ENCODE measurements at regions not wholly inside any gene's neighbourhood (a gene's known extent, or its start where the extent isn't known, plus 50 kb on each side); places are given as distances from the start of the nearest gene placed in this dataset.

GRCh38 chr11:98589967-98590366, 430.8 kb upstream of the CNTN5 start:
- no peak overlapping the region for H3K4me3 Mint-ChIP-seq
- no peaks in the 10 kb centered on the region for H3K4me1 Mint-ChIP-seq
- Histone ChIP-seq H3K9me3 (replicated peaks in 1 of 2; ENCODE audit: control insufficient read depth in 1 of 2, insufficient read depth in 1 of 2, low read length in 2 of 2) (no peaks in the 10 kb centered on the region), H3K27me3 (ENCODE audit: control insufficient read depth in 2 of 2, insufficient read depth in 2 of 2, low read length in 2 of 2) (no peaks in the 10 kb centered on the region), H3K4me2 (replicated peaks; ENCODE audit: extremely low read depth, low read length, poor library complexity, severe bottlenecking) (no peak overlapping the region), H4K20me1 (ENCODE audit: insufficient read depth, low read length) (no peaks in the 10 kb centered on the region), H3K79me2 (ENCODE audit: insufficient read depth, low read length) (no peaks in the 10 kb centered on the region), H3K36me3 (replicated peaks in 1 of 2; ENCODE audit: control insufficient read depth in 1 of 2, insufficient read depth in 2 of 2, low read length in 2 of 2) (no peaks in the 10 kb centered on the region), H3K9ac (ENCODE audit: insufficient read depth, low read length, poor library complexity, severe bottlenecking) (no peak overlapping the region), H2AFZ (ENCODE audit: insufficient read depth, low read depth, low read length, poor library complexity, severe bottlenecking) (no peak overlapping the region), H3K4me1 (ENCODE audit: control insufficient read depth in 1 of 2, insufficient read depth in 2 of 2, low read length in 2 of 2) (no peaks in the 10 kb centered on the region), H3K27ac (ENCODE audit: low read depth in 1 of 2, low read length in 2 of 2) (no peak overlapping the region), H3K4me3 (replicated peaks in 1 of 3; ENCODE audit: low read depth in 2 of 3, low read length in 3 of 3) (no peak overlapping the region)
- no peak overlapping the region for H3K27ac Mint-ChIP-seq
- no peaks in the 10 kb centered on the region for H3K36me3 Mint-ChIP-seq
- DNase-seq = no peak
- 10% methylated on average over 2 of the region's 5 CpGs for WGBS (ENCODE audit: insufficient coverage)
- peaks cover 0 to 7% (median 1%) of the 10 kb centered on the region in 7 donors for H3K9me3 Mint-ChIP-seq
- intact Hi-C loops (cut with micrococcal nuclease) = no loop called here
- H3K27me3 Mint-ChIP-seq (ENCODE audit: low read depth in 3 of 3) = peaks cover 0 to 2% (median 0%) of the 10 kb centered on the region in 3 donors
- TF ChIP-seq, protein P1, sequence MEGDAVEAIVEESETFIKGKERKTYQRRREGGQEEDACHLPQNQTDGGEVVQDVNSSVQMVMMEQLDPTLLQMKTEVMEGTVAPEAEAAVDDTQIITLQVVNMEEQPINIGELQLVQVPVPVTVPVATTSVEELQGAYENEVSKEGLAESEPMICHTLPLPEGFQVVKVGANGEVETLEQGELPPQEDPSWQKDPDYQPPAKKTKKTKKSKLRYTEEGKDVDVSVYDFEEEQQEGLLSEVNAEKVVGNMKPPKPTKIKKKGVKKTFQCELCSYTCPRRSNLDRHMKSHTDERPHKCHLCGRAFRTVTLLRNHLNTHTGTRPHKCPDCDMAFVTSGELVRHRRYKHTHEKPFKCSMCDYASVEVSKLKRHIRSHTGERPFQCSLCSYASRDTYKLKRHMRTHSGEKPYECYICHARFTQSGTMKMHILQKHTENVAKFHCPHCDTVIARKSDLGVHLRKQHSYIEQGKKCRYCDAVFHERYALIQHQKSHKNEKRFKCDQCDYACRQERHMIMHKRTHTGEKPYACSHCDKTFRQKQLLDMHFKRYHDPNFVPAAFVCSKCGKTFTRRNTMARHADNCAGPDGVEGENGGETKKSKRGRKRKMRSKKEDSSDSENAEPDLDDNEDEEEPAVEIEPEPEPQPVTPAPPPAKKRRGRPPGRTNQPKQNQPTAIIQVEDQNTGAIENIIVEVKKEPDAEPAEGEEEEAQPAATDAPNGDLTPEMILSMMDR (IDR thresholded peaks at IDR 0.05) = no peak

DNA sequence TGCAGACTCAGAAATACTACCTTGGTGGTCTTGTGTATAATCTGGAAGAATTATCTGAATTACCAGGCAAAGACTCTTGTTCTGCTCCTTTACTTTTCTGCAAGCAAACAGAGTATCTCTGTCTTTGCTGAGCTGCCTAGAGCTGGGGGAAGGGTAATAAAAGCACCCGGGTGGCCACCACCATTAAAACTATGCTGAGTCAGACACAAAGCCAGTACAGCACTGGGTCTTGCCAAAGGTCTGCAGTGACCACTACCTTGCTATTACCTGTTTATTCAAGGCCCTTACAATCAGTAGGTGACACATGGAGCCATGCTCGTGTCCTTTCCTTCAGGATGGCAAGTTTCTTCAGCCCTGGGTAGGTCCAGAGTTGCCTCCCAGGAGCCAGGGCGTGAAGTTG, 420.6 kb upstream of the CNTN5 start:
- 83% methylated on average over 3 of the region's 3 CpGs for WGBS (ENCODE audit: insufficient coverage)
- Mint-ChIP-seq H3K36me3 (no peaks in the 10 kb centered on the region), H3K27me3 (ENCODE audit: low read depth in 3 of 3) (peaks cover 0 to 2% (median 0%) of the 10 kb centered on the region in 3 donors), H3K4me3 (no peak overlapping the region), H3K4me1 (peaks cover 4% of the 10 kb centered on the region), H3K9me3 (peaks cover 0 to 8% (median 2%) of the 10 kb centered on the region in 7 donors), H3K27ac (no peak overlapping the region)
- H3K27ac ChIP-seq (ENCODE audit: low read depth in 1 of 2, low read length in 2 of 2) = no peak overlapping the region
- no peaks in the 10 kb centered on the region for H3K9me3 ChIP-seq (replicated peaks in 1 of 2; ENCODE audit: control insufficient read depth in 1 of 2, insufficient read depth in 1 of 2, low read length in 2 of 2)
- no peaks in the 10 kb centered on the region for H3K27me3 ChIP-seq (ENCODE audit: control insufficient read depth in 2 of 2, insufficient read depth in 2 of 2, low read length in 2 of 2)
- H3K79me2 ChIP-seq (ENCODE audit: insufficient read depth, low read length) = no peaks in the 10 kb centered on the region
- no peak overlapping the region for H2AFZ ChIP-seq (ENCODE audit: insufficient read depth, low read depth, low read length, poor library complexity, severe bottlenecking)
- DNase-seq = no peak
- TF ChIP-seq, protein P1 (IDR thresholded peaks at IDR 0.05) = no peak
- H3K4me3 ChIP-seq (replicated peaks in 1 of 3; ENCODE audit: low read depth in 2 of 3, low read length in 3 of 3) = no peak overlapping the region
- no peaks in the 10 kb centered on the region for H4K20me1 ChIP-seq (ENCODE audit: insufficient read depth, low read length)
- no peaks in the 10 kb centered on the region for H3K36me3 ChIP-seq (replicated peaks in 1 of 2; ENCODE audit: control insufficient read depth in 1 of 2, insufficient read depth in 2 of 2, low read length in 2 of 2)
- no peak overlapping the region for H3K9ac ChIP-seq (ENCODE audit: insufficient read depth, low read length, poor library complexity, severe bottlenecking)
- intact Hi-C loops (cut with micrococcal nuclease) = no loop called here
- H3K4me1 ChIP-seq (ENCODE audit: control insufficient read depth in 1 of 2, insufficient read depth in 2 of 2, low read length in 2 of 2) = no peaks in the 10 kb centered on the region
- H3K4me2 ChIP-seq (replicated peaks; ENCODE audit: extremely low read depth, low read length, poor library complexity, severe bottlenecking) = no peak overlapping the region

All from CD14-positive monocyte (primary cell).